ENCODE measurements at regions not wholly inside any gene's neighbourhood (a gene's known extent, or its start where the extent isn't known, plus 50 kb on each side); places are given as distances from the start of the nearest gene placed in this dataset.

GRCh38 chr3:94539937-94540336 lies 477.1 kb downstream of the NSUN3 start:
- no peak for TF ChIP-seq POLR2A (IDR thresholded peaks at IDR 0.05; ENCODE audit: extremely low read depth, insufficient read length)
- TF ChIP-seq, protein P1, sequence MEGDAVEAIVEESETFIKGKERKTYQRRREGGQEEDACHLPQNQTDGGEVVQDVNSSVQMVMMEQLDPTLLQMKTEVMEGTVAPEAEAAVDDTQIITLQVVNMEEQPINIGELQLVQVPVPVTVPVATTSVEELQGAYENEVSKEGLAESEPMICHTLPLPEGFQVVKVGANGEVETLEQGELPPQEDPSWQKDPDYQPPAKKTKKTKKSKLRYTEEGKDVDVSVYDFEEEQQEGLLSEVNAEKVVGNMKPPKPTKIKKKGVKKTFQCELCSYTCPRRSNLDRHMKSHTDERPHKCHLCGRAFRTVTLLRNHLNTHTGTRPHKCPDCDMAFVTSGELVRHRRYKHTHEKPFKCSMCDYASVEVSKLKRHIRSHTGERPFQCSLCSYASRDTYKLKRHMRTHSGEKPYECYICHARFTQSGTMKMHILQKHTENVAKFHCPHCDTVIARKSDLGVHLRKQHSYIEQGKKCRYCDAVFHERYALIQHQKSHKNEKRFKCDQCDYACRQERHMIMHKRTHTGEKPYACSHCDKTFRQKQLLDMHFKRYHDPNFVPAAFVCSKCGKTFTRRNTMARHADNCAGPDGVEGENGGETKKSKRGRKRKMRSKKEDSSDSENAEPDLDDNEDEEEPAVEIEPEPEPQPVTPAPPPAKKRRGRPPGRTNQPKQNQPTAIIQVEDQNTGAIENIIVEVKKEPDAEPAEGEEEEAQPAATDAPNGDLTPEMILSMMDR (IDR thresholded peaks at IDR 0.05; ENCODE audit: low read depth, low read length) = no peak
- no peak for TF ChIP-seq MAX (IDR thresholded peaks at IDR 0.05; ENCODE audit: low read depth, low read length)
- no peak for TF ChIP-seq MYC (IDR thresholded peaks at IDR 0.05; ENCODE audit: low read depth, low read length)
- no peak overlapping the region for H3K4me3 ChIP-seq (ENCODE audit: low read depth, low read length)
- no peak for DNase-seq (ENCODE audit: low read depth)

DNA sequence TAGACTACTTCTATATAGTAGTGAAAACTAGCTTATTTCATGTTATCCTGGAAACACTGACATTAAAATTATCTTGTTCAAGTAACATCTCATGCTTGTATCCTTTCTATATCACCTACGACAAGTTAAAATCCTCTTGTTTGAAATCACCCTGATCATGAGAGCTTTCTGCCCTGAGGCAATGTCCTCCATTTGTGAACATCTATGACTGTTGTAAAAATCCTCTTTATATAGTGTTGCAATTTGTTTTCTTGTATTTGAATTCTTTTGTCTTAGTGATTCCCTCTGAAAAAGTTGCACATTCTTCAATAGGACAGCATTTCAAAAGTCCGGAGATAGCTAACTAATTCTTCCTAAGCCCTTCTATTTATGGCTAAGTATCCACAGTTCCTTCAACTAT lies 480.3 kb downstream of the NSUN3 start:
- TF ChIP-seq, protein P1 (IDR thresholded peaks at IDR 0.05; ENCODE audit: low read depth, low read length) = no peak
- no peak for TF ChIP-seq MAX (IDR thresholded peaks at IDR 0.05; ENCODE audit: low read depth, low read length)
- no peak for TF ChIP-seq MYC (IDR thresholded peaks at IDR 0.05; ENCODE audit: low read depth, low read length)
- no peak for TF ChIP-seq POLR2A (IDR thresholded peaks at IDR 0.05; ENCODE audit: extremely low read depth, insufficient read length)
- H3K4me3 ChIP-seq (ENCODE audit: low read depth, low read length) = no peak overlapping the region
- DNase-seq (ENCODE audit: low read depth) = no peak

- no peak overlapping the region for H3K4me3 ChIP-seq (ENCODE audit: low read depth, low read length)
- TF ChIP-seq POLR2A (IDR thresholded peaks at IDR 0.05; ENCODE audit: extremely low read depth, insufficient read length) (no peak), MYC (IDR thresholded peaks at IDR 0.05; ENCODE audit: low read depth, low read length) (no peak), MAX (IDR thresholded peaks at IDR 0.05; ENCODE audit: low read depth, low read length) (no peak)
- TF ChIP-seq, protein P1 (IDR thresholded peaks at IDR 0.05; ENCODE audit: low read depth, low read length) = no peak
- DNase-seq (ENCODE audit: low read depth) = no peak
These were observed 481.4 kb downstream of the NSUN3 start for GRCh38 chr3:94544131-94544789.

DNA sequence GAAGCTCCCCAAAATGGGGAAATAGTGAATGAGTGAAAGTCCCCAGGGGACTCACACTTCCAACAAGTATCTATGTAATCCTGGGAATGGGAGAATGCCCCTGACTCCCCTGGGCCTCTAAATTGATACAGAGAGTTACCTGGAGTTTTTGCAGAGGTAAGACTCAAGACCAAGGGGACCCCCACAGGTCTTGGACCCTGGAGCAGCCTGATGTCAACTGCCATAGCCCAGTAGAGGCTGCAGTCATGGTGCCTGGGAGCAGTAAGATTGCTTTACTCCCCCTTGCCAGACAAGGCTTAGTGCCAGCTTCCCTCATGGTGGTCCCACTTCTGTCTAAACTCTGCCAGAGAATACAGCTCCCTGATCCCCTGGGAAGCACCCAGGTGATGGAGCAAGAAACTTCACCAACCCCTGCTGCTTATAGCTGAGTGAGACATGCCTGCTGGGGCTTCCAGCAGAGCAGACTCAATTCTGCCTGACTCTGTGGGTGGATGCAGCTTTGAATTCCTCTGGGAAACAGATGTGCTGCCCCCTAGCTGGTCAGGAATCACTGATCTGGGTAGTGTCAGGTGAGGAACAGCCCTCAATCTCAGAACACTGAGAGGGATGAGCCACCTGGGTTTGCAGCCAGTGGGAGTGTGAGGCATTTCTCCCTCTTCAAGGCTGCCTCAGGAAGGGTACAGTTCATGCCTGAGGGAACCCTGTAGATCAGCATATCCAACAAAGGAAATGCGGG lies 485.9 kb downstream of the NSUN3 start:
- H3K4me3 ChIP-seq (ENCODE audit: low read depth, low read length) = no peak overlapping the region
- TF ChIP-seq POLR2A (IDR thresholded peaks at IDR 0.05; ENCODE audit: extremely low read depth, insufficient read length) (no peak), MAX (IDR thresholded peaks at IDR 0.05; ENCODE audit: low read depth, low read length) (no peak)
- DNase-seq (ENCODE audit: low read depth) = no peak

- no peak for DNase-seq (ENCODE audit: low read depth)
- TF ChIP-seq POLR2A (IDR thresholded peaks at IDR 0.05; ENCODE audit: extremely low read depth, insufficient read length) = no peak
- TF ChIP-seq, protein P1 (IDR thresholded peaks at IDR 0.05; ENCODE audit: low read depth, low read length) = no peak
- no peak for TF ChIP-seq MYC (IDR thresholded peaks at IDR 0.05; ENCODE audit: low read depth, low read length)
- no peak for TF ChIP-seq MAX (IDR thresholded peaks at IDR 0.05; ENCODE audit: low read depth, low read length)
- H3K4me3 ChIP-seq (ENCODE audit: low read depth, low read length) = no peak overlapping the region
These were observed 498.2 kb downstream of the NSUN3 start for GRCh38 chr3:94561094-94561493.

DNA sequence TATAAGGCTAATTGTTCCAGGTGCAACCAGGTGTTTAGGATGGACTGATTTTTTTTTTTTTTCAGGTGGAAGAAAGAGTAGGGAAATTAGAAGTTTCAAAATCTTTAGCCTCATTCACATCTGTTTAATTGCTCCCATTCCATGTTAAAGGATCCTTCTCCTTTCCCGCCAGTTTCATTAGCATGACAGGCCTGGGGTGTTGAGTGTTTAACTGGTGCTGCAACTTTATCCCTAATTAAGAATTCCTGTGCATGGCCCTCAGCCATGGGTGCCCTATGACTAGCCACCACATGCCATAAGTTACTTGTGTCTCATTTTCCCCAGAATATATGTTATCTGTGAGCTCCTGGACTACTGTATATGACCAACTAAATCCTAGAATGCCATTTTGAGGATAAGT lies 501.4 kb downstream of the NSUN3 start:
- DNase-seq (ENCODE audit: low read depth) = no peak
- no peak overlapping the region for H3K4me3 ChIP-seq (ENCODE audit: low read depth, low read length)
- TF ChIP-seq MYC (IDR thresholded peaks at IDR 0.05; ENCODE audit: low read depth, low read length) (no peak), MAX (IDR thresholded peaks at IDR 0.05; ENCODE audit: low read depth, low read length) (no peak)
